K562 (cell line): ENCODE measurements at regions not wholly inside any gene's neighbourhood (a gene's known extent, or its start where the extent isn't known, plus 50 kb on each side); places are given as distances from the start of the nearest gene placed in this dataset.

Source experiments
- ATAC-seq: fragments of 200-7000 bp; cut with Tn5 transposase; 3 replicates; pipeline ENCODE4 v1.9.1; 2020; ENCODE audit warnings: moderate library complexity
- BruUV-seq: library from RNA; stranded (reverse); fragments of 400-500 nt; replicated peaks from 2 replicates; lab custom pipeline; 2021; lab: Mats Ljungman, UMichigan
- CTCF ChIA-PET: fragments of 300-600 bp; formaldehyde crosslinking; extraction: SDS; loops from one replicate; lab custom pipeline; 2021; ENCODE audit warnings: low intra/inter-chr PET ratio; lab: Yijun Ruan, JAX
- POLR2A ChIA-PET: fragments of 300-600, 350-650 bp; sonication (Branson Sonifier 250); formaldehyde crosslinking; extraction: SDS; loops from one replicate; lab custom pipeline; 2021; ENCODE audit warnings: antibody characterized with exemption, inconsistent platforms; lab: Yijun Ruan, JAX
- DNase-seq, 4 experiments: peaks; one replicate each; pipeline versions ENCODE4 v3.0.0 to v3.0.0-alpha.2; 2011 to 2018; ENCODE audit warnings: low spot score in 3 of 4, mixed read lengths in 3 of 4; ENCODE audit errors: extremely low read depth in 1 of 4
- FAIRE-seq: peaks from 2 replicates; lab custom pipeline; 2011; peaks lifted over from hg19 to GRCh38; lab: Jason Lieb, UNC
- H2AFZ ChIP-seq: 2 replicates; pipeline ENCODE4 v1.6.0; 2011; ENCODE audit warnings: low read depth, low read length, control low read depth, inconsistent platforms
- H3K27ac ChIP-seq: fragments of 200-600 bp; 3 replicates; pipeline ENCODE4 v1.8.0; 2011; ENCODE audit warnings: low read depth, mild to moderate bottlenecking, control low read depth, inconsistent platforms, low read length, moderate library complexity, mixed read lengths; ENCODE audit errors: extremely low read depth
- H3K27me3 ChIP-seq, 2 experiments: fragments of 300-600 bp in 1 of 2; 2 replicates in 1 of 2; 3 replicates in 1 of 2; pipeline versions ENCODE4 v1.6.0 to v1.8.0; 2011; ENCODE audit warnings: inconsistent platforms in 2 of 2, low read length in 2 of 2, mild to moderate bottlenecking in 1 of 2, mixed read lengths in 1 of 2, moderate library complexity in 1 of 2; ENCODE audit not compliant: control insufficient read depth in 2 of 2, insufficient read depth in 2 of 2
- H3K36me3 ChIP-seq: fragments of 300-600 bp; 3 replicates; pipeline ENCODE4 v1.8.0; 2011; ENCODE audit warnings: mild to moderate bottlenecking, low read length, inconsistent platforms; ENCODE audit not compliant: control insufficient read depth, insufficient read depth
- H3K4me1 ChIP-seq, 2 experiments: fragments of 200-600 bp in 1 of 2; replicated peaks in 1 of 2; 2 replicates in 1 of 2; 3 replicates in 1 of 2; pipeline versions ENCODE4 v1.5.1 to v1.8.0; 2011; ENCODE audit warnings: inconsistent platforms in 2 of 2, low read length in 2 of 2, mild to moderate bottlenecking in 1 of 2, mixed read lengths in 1 of 2, moderate library complexity in 1 of 2; ENCODE audit not compliant: control insufficient read depth in 2 of 2, insufficient read depth in 2 of 2
- H3K4me2 ChIP-seq: 2 replicates; pipeline ENCODE4 v1.6.1; 2011; ENCODE audit warnings: low read length, control low read depth, inconsistent platforms, mixed read lengths; ENCODE audit not compliant: insufficient read depth
- H3K4me3 ChIP-seq: fragments of 200-600 bp; sonication (generic), shearing (Covaris generic); 2 replicates; pipeline ENCODE4 v1.5.1; 2016; ENCODE audit warnings: control low read depth, inconsistent platforms
- H3K79me2 ChIP-seq: fragments of 200-600 bp; 3 replicates; pipeline ENCODE4 v1.8.0; 2011; ENCODE audit warnings: low read length, inconsistent platforms; ENCODE audit not compliant: control insufficient read depth, insufficient read depth
- H3K9ac ChIP-seq, 2 experiments: 2 replicates each; pipeline versions ENCODE4 v1.6.0 to v1.6.1; 2011; ENCODE audit warnings: low read depth in 2 of 2, low read length in 2 of 2, control low read depth in 1 of 2, inconsistent platforms in 1 of 2, mild to moderate bottlenecking in 1 of 2, mixed read lengths in 1 of 2; ENCODE audit not compliant: insufficient read depth in 1 of 2
- H3K9me1 ChIP-seq: one replicate; pipeline ENCODE4 v1.6.0; 2011; ENCODE audit warnings: inconsistent platforms, mild to moderate bottlenecking, low read length, moderate library complexity; ENCODE audit not compliant: control insufficient read depth, insufficient read depth
- H3K9me3 ChIP-seq: replicated peaks from 2 replicates; pipeline ENCODE4 v1.5.1; 2011; ENCODE audit warnings: low read depth, low read length, inconsistent platforms; ENCODE audit not compliant: control insufficient read depth, insufficient read depth
- H4K20me1 ChIP-seq: replicated peaks from 2 replicates; pipeline ENCODE4 v1.6.1; 2011; ENCODE audit warnings: low read length, inconsistent platforms, mixed read lengths; ENCODE audit not compliant: control insufficient read depth, insufficient read depth
- CREB1 ChIP-seq, 2 experiments: sonication (generic) in 1 of 2; formaldehyde crosslinking in 1 of 2; IDR thresholded peaks; 2 replicates each; pipeline versions ENCODE4 v1.6.1 to v1.8.0; 2012 to 2022; ENCODE audit warnings: inconsistent platforms in 1 of 2, mild to moderate bottlenecking in 1 of 2, missing genetic modification reagents in 1 of 2, moderate library complexity in 1 of 2
- GTF3C2 ChIP-seq: IDR thresholded peaks from 3 replicates; pipeline ENCODE4 v1.6.1; 2011; ENCODE audit warnings: borderline replicate concordance, mild to moderate bottlenecking, moderate library complexity; ENCODE audit not compliant: insufficient read length; ENCODE audit errors: extremely low read depth
- KAT7 ChIP-seq: sonication (generic); formaldehyde crosslinking; IDR thresholded peaks from 2 replicates; pipeline ENCODE4 v1.8.0; 2022; ENCODE audit warnings: missing genetic modification reagents, mild to moderate bottlenecking, borderline replicate concordance
- MED1 ChIP-seq: sonication (generic); formaldehyde crosslinking; IDR thresholded peaks from 2 replicates; pipeline ENCODE4 v1.8.1; 2023; ENCODE audit warnings: missing genetic modification reagents, borderline replicate concordance
- MXD1 ChIP-seq: fragments of 250-450 bp; sonication (Bioruptor Pico); IDR thresholded peaks from 2 replicates; pipeline ENCODE4 v1.8.0; 2021; ENCODE audit warnings: borderline replicate concordance, mild to moderate bottlenecking, moderate library complexity; ENCODE audit not compliant: poor library complexity, severe bottlenecking
- NCOA4 ChIP-seq: fragments of 450-650 bp; IDR thresholded peaks from 2 replicates; pipeline ENCODE4 v1.6.1; 2018; ENCODE audit warnings: mild to moderate bottlenecking; ENCODE audit not compliant: partially characterized antibody
- POLR2H ChIP-seq: IDR thresholded peaks from 2 replicates; pipeline ENCODE4 v1.6.1; 2016; ENCODE audit warnings: missing genetic modification characterization, low read depth, mild to moderate bottlenecking, control low read depth, missing compliant biosample characterization, moderate library complexity
- SRF ChIP-seq, 2 experiments: fragments of 250-450, 450-650 bp in 1 of 2; sonication (Bioruptor Pico) in 1 of 2; sonication (generic) in 1 of 2; formaldehyde crosslinking; IDR thresholded peaks; 2 replicates each; pipeline versions ENCODE4 v1.5.0 to v1.5.1; 2020 to 2022; ENCODE audit warnings: mild to moderate bottlenecking in 1 of 2, missing genetic modification reagents in 1 of 2
- TCF15 ChIP-seq: fragments of 250-450 bp; sonication (Bioruptor Pico); IDR thresholded peaks from 2 replicates; pipeline ENCODE4 v1.8.0; 2022; ENCODE audit warnings: moderate library complexity, mild to moderate bottlenecking, inconsistent platforms
- ZNF197 ChIP-seq: fragments of 200-800 bp; sonication (Bioruptor generic); IDR thresholded peaks from 2 replicates; pipeline ENCODE4 v1.6.1; 2016; ENCODE audit warnings: low read depth, missing genetic modification characterization, missing compliant biosample characterization
- ZNF316 ChIP-seq: fragments of 450-650 bp; IDR thresholded peaks from 2 replicates; pipeline ENCODE4 v1.6.1; 2016
- ZNF511 ChIP-seq: sonication (generic); formaldehyde crosslinking; IDR thresholded peaks from 2 replicates; pipeline ENCODE4 v1.8.0; 2022; ENCODE audit warnings: mild to moderate bottlenecking, missing genetic modification reagents
- ZNF592 ChIP-seq: fragments of 450-650 bp; IDR thresholded peaks from 2 replicates; pipeline ENCODE4 v1.6.1; 2017; ENCODE audit warnings: antibody characterized with exemption, mild to moderate bottlenecking
- ZNF707 ChIP-seq: fragments of 250-450 bp; sonication (Bioruptor Pico); conservative IDR thresholded peaks from 2 replicates; pipeline ENCODE4 v1.8.0; 2022; ENCODE audit warnings: inconsistent platforms, mild to moderate bottlenecking, moderate library complexity
- WGBS: fragments of 100-300 bp; shearing (Covaris generic); methylation state at CpG from one replicate; pipeline ENCODE4 v1.1.6; 2016; ENCODE audit warnings: low coverage, mixed read lengths; ENCODE audit not compliant: insufficient coverage; ENCODE audit errors: missing lambda C conversion rate; 5-methylcytosine and 5-hydroxymethylcytosine counted together
- in situ Hi-C: fragments of 300-500 bp; cut with MboI; formaldehyde crosslinking; loops from 4 replicates; pipeline ENCODE4 v1.15.0; 2018; ENCODE audit warnings: inconsistent platforms, mixed read lengths
- intact Hi-C: fragments of 100-400 bp; cut with micrococcal nuclease; formaldehyde crosslinking; loops from 2 replicates; pipeline ENCODE4 v1.14.2; 2022

GRCh38 chr7:9148687-9149086, 715.3 kb downstream of the NXPH1 start:
- DNase-seq: no peak
- no peak overlapping the region for H3K4me2 ChIP-seq
- no peaks in the 10 kb centered on the region for H3K36me3 ChIP-seq
- FAIRE-seq: no peak
- H3K27me3 ChIP-seq: no peaks in the 10 kb centered on the region
- no peaks in the 10 kb centered on the region for H4K20me1 ChIP-seq
- no peaks in the 10 kb centered on the region for H3K9me1 ChIP-seq
- BruUV-seq: no TSS peak
- no peak overlapping the region for H3K27ac ChIP-seq
- no peak for ATAC-seq
- H3K4me3 ChIP-seq: no peak overlapping the region
- in situ Hi-C loops (no loop called here), intact Hi-C loops (no loop called here)
- WGBS: 0% methylated on average over 1 of the region's 1 CpG
- TF ChIP-seq MXD1 (CRISPR knock-in tag) (no peak), POLR2H (tag) (no peak), ZNF197 (CRISPR knock-in tag) (no peak), CREB1 (IDR thresholded peaks at IDR 0.05) (no peak), CREB1 (CRISPR knock-in tag; IDR thresholded peaks at IDR 0.05) (no peak), SRF (CRISPR knock-in tag; IDR thresholded peaks at IDR 0.05) (no peak), ZNF707 (CRISPR knock-in tag) (no peak), TCF15 (CRISPR knock-in tag) (no peak), ZNF511 (CRISPR knock-in tag) (no peak), NCOA4 (no peak), MED1 (no peak), GTF3C2 (no peak), ZNF592 (no peak), KAT7 (CRISPR knock-in tag) (no peak), ZNF316 (no peak)
- no peaks in the 10 kb centered on the region for H3K4me1 ChIP-seq
- no peak overlapping the region for H2AFZ ChIP-seq
- H3K9ac ChIP-seq: no peak overlapping the region
- ChIA-PET CTCF (no interaction called here), POLR2A (no interaction called here)
- no peaks in the 10 kb centered on the region for H3K79me2 ChIP-seq
- H3K9me3 ChIP-seq: no peaks in the 10 kb centered on the region
